ENCODE measurements at regions not wholly inside any gene's neighbourhood (a gene's known extent, or its start where the extent isn't known, plus 50 kb on each side); places are given as distances from the start of the nearest gene placed in this dataset.

DNA sequence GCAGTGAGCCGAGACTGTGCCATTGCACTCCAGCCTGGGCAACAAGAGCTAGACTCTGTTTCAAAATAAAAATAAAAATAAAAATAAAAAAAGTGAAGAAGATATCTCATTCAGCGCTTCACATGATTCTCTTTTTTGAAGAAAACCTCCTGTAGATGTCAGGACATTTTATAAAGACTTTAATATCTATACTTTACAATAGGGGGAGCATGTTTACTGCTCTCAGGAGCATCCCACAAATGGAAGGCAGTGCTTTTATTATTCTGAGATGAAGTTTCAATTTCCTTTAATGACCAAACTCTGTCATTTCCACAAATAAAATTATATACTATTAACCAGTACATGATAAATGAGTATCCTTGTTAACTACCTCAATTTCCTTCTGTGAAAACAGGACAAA, 118.7 kb upstream of the MYOCD start:
- Mint-ChIP-seq H3K36me3 (no peaks in the 10 kb centered on the region), H3K27ac (no peak overlapping the region), H3K9me3 (peaks cover 5% of the 10 kb centered on the region), H3K4me1 (peaks cover 3% of the 10 kb centered on the region), H3K4me3 (no peak overlapping the region), H3K27me3 (ENCODE audit: insufficient read depth, low read depth) (peaks cover 2% of the 10 kb centered on the region)
- no peaks in the 10 kb centered on the region for H3K9me3 ChIP-seq (ENCODE audit: low read depth)
- no peaks in the 10 kb centered on the region for H4K20me1 ChIP-seq (ENCODE audit: low read depth)
- H3F3A ChIP-seq (ENCODE audit: low read depth) = no peaks in the 10 kb centered on the region
- TF ChIP-seq EZH2phosphoT487 (IDR thresholded peaks at IDR 0.05) (no peak), EZH2 (IDR thresholded peaks at IDR 0.05) (no peak)
- TF ChIP-seq, protein P1, sequence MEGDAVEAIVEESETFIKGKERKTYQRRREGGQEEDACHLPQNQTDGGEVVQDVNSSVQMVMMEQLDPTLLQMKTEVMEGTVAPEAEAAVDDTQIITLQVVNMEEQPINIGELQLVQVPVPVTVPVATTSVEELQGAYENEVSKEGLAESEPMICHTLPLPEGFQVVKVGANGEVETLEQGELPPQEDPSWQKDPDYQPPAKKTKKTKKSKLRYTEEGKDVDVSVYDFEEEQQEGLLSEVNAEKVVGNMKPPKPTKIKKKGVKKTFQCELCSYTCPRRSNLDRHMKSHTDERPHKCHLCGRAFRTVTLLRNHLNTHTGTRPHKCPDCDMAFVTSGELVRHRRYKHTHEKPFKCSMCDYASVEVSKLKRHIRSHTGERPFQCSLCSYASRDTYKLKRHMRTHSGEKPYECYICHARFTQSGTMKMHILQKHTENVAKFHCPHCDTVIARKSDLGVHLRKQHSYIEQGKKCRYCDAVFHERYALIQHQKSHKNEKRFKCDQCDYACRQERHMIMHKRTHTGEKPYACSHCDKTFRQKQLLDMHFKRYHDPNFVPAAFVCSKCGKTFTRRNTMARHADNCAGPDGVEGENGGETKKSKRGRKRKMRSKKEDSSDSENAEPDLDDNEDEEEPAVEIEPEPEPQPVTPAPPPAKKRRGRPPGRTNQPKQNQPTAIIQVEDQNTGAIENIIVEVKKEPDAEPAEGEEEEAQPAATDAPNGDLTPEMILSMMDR (IDR thresholded peaks at IDR 0.05) = no peak
- no peak overlapping the region for H3K4me2 ChIP-seq
- no peak overlapping the region for H3K9ac ChIP-seq
- H3K27me3 ChIP-seq = no peaks in the 10 kb centered on the region
- DNase-seq (ENCODE audit: low spot score) = no peak
- no peaks in the 10 kb centered on the region for H3K4me1 ChIP-seq
- H3K79me2 ChIP-seq (ENCODE audit: low read depth) = no peaks in the 10 kb centered on the region
- H3K36me3 ChIP-seq = no peaks in the 10 kb centered on the region
- no peak overlapping the region for H3K27ac ChIP-seq
- H3K4me3 ChIP-seq = no peak overlapping the region
- H2AFZ ChIP-seq (replicated peaks) = no peak overlapping the region

DNA sequence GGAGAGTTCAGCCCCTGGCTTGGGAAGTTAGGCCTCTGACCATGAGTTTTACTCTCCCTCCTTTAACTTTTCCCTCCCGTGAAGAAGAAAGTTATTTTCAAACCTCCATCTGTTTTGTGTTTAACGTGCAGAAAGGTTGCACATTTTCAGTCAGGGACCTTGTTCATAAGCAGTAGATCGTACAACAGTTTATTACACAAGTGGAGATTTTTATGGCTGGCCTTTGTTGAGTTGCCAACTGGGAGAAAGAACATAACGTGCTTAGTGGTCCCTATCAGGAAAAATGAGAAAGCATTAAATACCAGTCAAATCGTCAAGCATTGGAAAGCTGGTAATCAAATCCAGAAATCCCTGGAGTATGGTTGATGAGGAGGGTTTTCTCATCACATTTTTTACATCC, 117.9 kb upstream of the MYOCD start:
- Histone ChIP-seq H3K79me2 (ENCODE audit: low read depth) (no peaks in the 10 kb centered on the region), H3K4me3 (no peak overlapping the region), H3K4me2 (no peak overlapping the region), H3K9ac (no peak overlapping the region), H2AFZ (replicated peaks) (no peak overlapping the region), H3K27me3 (no peaks in the 10 kb centered on the region), H3F3A (ENCODE audit: low read depth) (no peaks in the 10 kb centered on the region), H3K27ac (no peak overlapping the region), H3K9me3 (ENCODE audit: low read depth) (no peaks in the 10 kb centered on the region), H4K20me1 (ENCODE audit: low read depth) (no peaks in the 10 kb centered on the region), H3K4me1 (no peaks in the 10 kb centered on the region), H3K36me3 (no peaks in the 10 kb centered on the region)
- no peak for TF ChIP-seq EZH2 (IDR thresholded peaks at IDR 0.05)
- TF ChIP-seq, protein P1 (IDR thresholded peaks at IDR 0.05) = no peak
- no peak for TF ChIP-seq EZH2phosphoT487 (IDR thresholded peaks at IDR 0.05)
- DNase-seq (ENCODE audit: low spot score) = no peak
- Mint-ChIP-seq H3K4me3 (no peak overlapping the region), H3K27me3 (ENCODE audit: insufficient read depth, low read depth) (peaks cover 2% of the 10 kb centered on the region), H3K36me3 (no peaks in the 10 kb centered on the region), H3K4me1 (peaks cover 3% of the 10 kb centered on the region), H3K9me3 (no peaks in the 10 kb centered on the region), H3K27ac (no peak overlapping the region)

DNA sequence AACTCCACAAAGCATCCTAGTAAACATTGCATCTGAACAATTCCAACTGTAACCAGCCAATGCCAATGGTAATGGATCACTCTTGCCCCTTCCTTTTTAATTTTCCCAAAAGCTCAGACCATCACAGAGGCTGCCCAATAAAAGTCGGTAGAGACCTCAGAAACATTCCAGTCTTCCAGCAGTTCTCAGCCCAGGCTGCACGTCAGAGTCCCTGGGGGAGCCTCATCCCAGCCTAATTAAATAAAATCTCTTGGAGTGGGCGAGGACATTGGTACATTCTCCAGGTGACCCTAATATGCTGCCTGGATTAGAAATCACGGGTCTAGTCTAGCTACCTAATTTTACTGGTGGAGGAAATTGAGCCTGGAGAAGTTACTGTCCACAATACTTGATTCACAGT, 117.1 kb upstream of the MYOCD start:
- Histone ChIP-seq H3K4me2 (no peak overlapping the region), H3K36me3 (no peaks in the 10 kb centered on the region), H3K27me3 (no peaks in the 10 kb centered on the region), H3K4me3 (no peak overlapping the region), H3K27ac (no peak overlapping the region), H3K4me1 (no peaks in the 10 kb centered on the region), H2AFZ (replicated peaks) (no peak overlapping the region), H3K79me2 (ENCODE audit: low read depth) (no peaks in the 10 kb centered on the region), H3F3A (ENCODE audit: low read depth) (no peaks in the 10 kb centered on the region), H4K20me1 (ENCODE audit: low read depth) (no peaks in the 10 kb centered on the region), H3K9ac (no peak overlapping the region), H3K9me3 (ENCODE audit: low read depth) (no peaks in the 10 kb centered on the region)
- H3K4me3 Mint-ChIP-seq = no peak overlapping the region
- H3K9me3 Mint-ChIP-seq = no peaks in the 10 kb centered on the region
- H3K36me3 Mint-ChIP-seq = no peaks in the 10 kb centered on the region
- TF ChIP-seq EZH2phosphoT487 (IDR thresholded peaks at IDR 0.05) (no peak), EZH2 (IDR thresholded peaks at IDR 0.05) (no peak)
- TF ChIP-seq, protein P1 (IDR thresholded peaks at IDR 0.05) = no peak
- H3K27me3 Mint-ChIP-seq (ENCODE audit: insufficient read depth, low read depth) = no peaks in the 10 kb centered on the region
- peaks cover 3% of the 10 kb centered on the region for H3K4me1 Mint-ChIP-seq
- no peak overlapping the region for H3K27ac Mint-ChIP-seq
- no peak for DNase-seq (ENCODE audit: low spot score)

Data from neural progenitor cell (in vitro differentiated cells).